Fibroblast of lung (primary cell): ENCODE measurements at regions not wholly inside any gene's neighbourhood (a gene's known extent, or its start where the extent isn't known, plus 50 kb on each side); places are given as distances from the start of the nearest gene placed in this dataset.

Source experiments
- CTCF ChIP-seq, 2 donors: IDR thresholded peaks in 1 of 2; conservative IDR thresholded peaks in 1 of 2; 1 replicate in 1 of 2; 2 replicates in 1 of 2; pipeline ENCODE4 v1.5.1; 2011 to 2012; ENCODE audit warnings: low read length in 2 of 2, control low read depth in 1 of 2, inconsistent platforms in 1 of 2, low read depth in 1 of 2, mild to moderate bottlenecking in 1 of 2
- EZH2 ChIP-seq: IDR thresholded peaks from 2 replicates; pipeline ENCODE4 v1.5.1; 2012; ENCODE audit warnings: low read length, control low read depth, mild to moderate bottlenecking; ENCODE audit errors: missing control alignments

GRCh38 chr10:57465155-57465554 lies 802.5 kb downstream of the IPMK start:
- TF ChIP-seq CTCF (conservative IDR thresholded peaks at IDR 0.05 in 1 of 2, IDR thresholded peaks at IDR 0.05 in 1 of 2; ENCODE audit: low read depth in 1 of 2, low read length in 2 of 2) (no peak), EZH2 (no peak)
